CD14-positive monocyte (primary cell): ENCODE measurements at regions not wholly inside any gene's neighbourhood (a gene's known extent, or its start where the extent isn't known, plus 50 kb on each side); places are given as distances from the start of the nearest gene placed in this dataset.

Source experiments
- DNase-seq, 3 donors: peaks; one replicate each; pipeline ENCODE4 v3.0.0-alpha.2; 2011 to 2022
- H2AFZ ChIP-seq: 2 replicates; pipeline ENCODE4 v1.6.0; 2012; ENCODE audit warnings: mild to moderate bottlenecking, low read depth, low read length, inconsistent platforms; ENCODE audit not compliant: insufficient read depth, poor library complexity, severe bottlenecking
- H3K27ac ChIP-seq, 2 donors: 1 replicate in 1 of 2; 2 replicates in 1 of 2; pipeline ENCODE4 v1.5.1; 2012 to 2013; ENCODE audit warnings: low read length in 2 of 2, control low read depth in 1 of 2, inconsistent platforms in 1 of 2, low read depth in 1 of 2, mild to moderate bottlenecking in 1 of 2
- H3K27me3 ChIP-seq, 2 donors: one replicate each; pipeline versions ENCODE4 v1.6.0 to v1.6.1; 2011 to 2013; ENCODE audit warnings: low read length in 2 of 2; ENCODE audit not compliant: control insufficient read depth in 2 of 2, insufficient read depth in 2 of 2
- H3K36me3 ChIP-seq, 2 donors: replicated peaks in 1 of 2; 1 replicate in 1 of 2; 2 replicates in 1 of 2; pipeline versions ENCODE4 v1.5.1 to v1.6.1; 2012 to 2013; ENCODE audit warnings: low read length in 2 of 2, control low read depth in 1 of 2, inconsistent platforms in 1 of 2, mild to moderate bottlenecking in 1 of 2; ENCODE audit not compliant: insufficient read depth in 2 of 2, control insufficient read depth in 1 of 2
- H3K4me1 ChIP-seq, 2 donors: 1 replicate in 1 of 2; 2 replicates in 1 of 2; pipeline versions ENCODE4 v1.5.1 to v1.6.1; 2012 to 2013; ENCODE audit warnings: low read length in 2 of 2, control low read depth in 1 of 2, inconsistent platforms in 1 of 2, mild to moderate bottlenecking in 1 of 2, moderate library complexity in 1 of 2; ENCODE audit not compliant: insufficient read depth in 2 of 2, control insufficient read depth in 1 of 2
- H3K4me2 ChIP-seq: replicated peaks from 2 replicates; pipeline ENCODE3; 2012; ENCODE audit warnings: low read length, moderate library complexity, mild to moderate bottlenecking; ENCODE audit not compliant: poor library complexity, severe bottlenecking; ENCODE audit errors: extremely low read depth
- H3K4me3 ChIP-seq, 3 experiments: fragments of 200-600 bp in 1 of 3; sonication (generic) in 1 of 3; replicated peaks in 1 of 3; 1 replicate in 2 of 3; 2 replicates in 1 of 3; pipeline ENCODE4 v1.5.1; 2011 to 2013; ENCODE audit warnings: low read length in 3 of 3, mild to moderate bottlenecking in 3 of 3, control low read depth in 2 of 3, low read depth in 2 of 3, inconsistent platforms in 1 of 3, moderate library complexity in 1 of 3
- H3K79me2 ChIP-seq: 2 replicates; pipeline ENCODE4 v1.6.0; 2012; ENCODE audit warnings: mild to moderate bottlenecking, control low read depth, inconsistent platforms, low read length, moderate library complexity; ENCODE audit not compliant: insufficient read depth
- H3K9ac ChIP-seq: 2 replicates; pipeline ENCODE4 v1.6.0; 2017; ENCODE audit warnings: low read length, mild to moderate bottlenecking; ENCODE audit not compliant: insufficient read depth, poor library complexity, severe bottlenecking
- H3K9me3 ChIP-seq, 2 donors: replicated peaks in 1 of 2; 1 replicate in 1 of 2; 2 replicates in 1 of 2; pipeline versions ENCODE4 v1.5.1 to v1.6.1; 2012 to 2013; ENCODE audit warnings: low read length in 2 of 2, control low read depth in 1 of 2; ENCODE audit not compliant: control insufficient read depth in 1 of 2, insufficient read depth in 1 of 2
- H4K20me1 ChIP-seq: 2 replicates; pipeline ENCODE4 v1.6.0; 2012; ENCODE audit warnings: mild to moderate bottlenecking, low read length, control low read depth, moderate library complexity; ENCODE audit not compliant: insufficient read depth
- H3K27ac Mint-ChIP-seq, 7 donors: one replicate each; pipeline ENCODE4 v1.8.0; 2020; ENCODE audit warnings: mild to moderate bottlenecking in 7 of 7, mixed read lengths in 7 of 7, moderate library complexity in 6 of 7, inconsistent platforms in 2 of 7
- H3K27me3 Mint-ChIP-seq, 3 donors: one replicate each; pipeline ENCODE4 v1.8.0; 2021 to 2022; ENCODE audit warnings: low read depth in 3 of 3, mild to moderate bottlenecking in 3 of 3, mixed read lengths in 3 of 3, moderate library complexity in 3 of 3, inconsistent platforms in 1 of 3
- H3K36me3 Mint-ChIP-seq, 2 donors: one replicate each; pipeline ENCODE4 v1.8.0; 2020; ENCODE audit warnings: mixed read lengths in 2 of 2, inconsistent platforms in 1 of 2, mild to moderate bottlenecking in 1 of 2
- H3K4me1 Mint-ChIP-seq: one replicate; pipeline ENCODE4 v1.8.0; 2020; ENCODE audit warnings: mild to moderate bottlenecking, mixed read lengths
- H3K4me3 Mint-ChIP-seq, 2 donors: one replicate each; pipeline ENCODE4 v1.8.0; 2020; ENCODE audit warnings: mild to moderate bottlenecking in 2 of 2, mixed read lengths in 2 of 2, moderate library complexity in 1 of 2
- H3K9me3 Mint-ChIP-seq, 7 donors: one replicate each; pipeline ENCODE4 v1.8.0; 2020 to 2022; ENCODE audit warnings: mixed read lengths in 7 of 7, mild to moderate bottlenecking in 6 of 7, moderate library complexity in 6 of 7, inconsistent platforms in 2 of 7
- CTCF ChIP-seq: fragments of 200-600 bp; IDR thresholded peaks from one replicate; pipeline ENCODE4 v1.8.0; 2022; ENCODE audit warnings: antibody characterized with exemption, mild to moderate bottlenecking
- whole genome bisulfite sequencing: methylation state at CpG from one replicate; pipeline ENCODE4 v1.1.5; 2013; ENCODE audit warnings: missing lambda C conversion rate; ENCODE audit not compliant: insufficient coverage; 5-methylcytosine and 5-hydroxymethylcytosine counted together
- intact Hi-C, 2 donors: fragments of 100-400 bp; cut with micrococcal nuclease; formaldehyde crosslinking; loops; one replicate each; pipeline versions ENCODE4 v1.15.0 to v1.15.1; 2023

GRCh38 chr15:70517194-70517590 is 246.2 kb downstream of the UACA start:
- H3K27me3 ChIP-seq = no peaks in the 10 kb centered on the region

GRCh38 chr15:70516408-70517193 is 246.8 kb downstream of the UACA start:
- no peak for DNase-seq
- Mint-ChIP-seq H3K36me3 (peaks cover 0 to 6% of the 10 kb centered on the region in 2 donors), H3K27me3 (peaks cover 2 to 10% (median 10%) of the 10 kb centered on the region in 3 donors), H3K4me3 (no peak overlapping the region), H3K9me3 (peaks cover 0 to 3% (median 0%) of the 10 kb centered on the region in 7 donors), H3K4me1 (peaks cover 22% of the 10 kb centered on the region), H3K27ac (no peak overlapping the region)
- H3K79me2 ChIP-seq = no peaks in the 10 kb centered on the region
- H3K27me3 ChIP-seq = no peaks in the 10 kb centered on the region
- H3K9ac ChIP-seq = no peak overlapping the region
- intact Hi-C loops = loop anchor here in 1 of 2 donors (10.0 kb wide), 1 partner anchor 852 kb away; no protein-coding TSS in a partner anchor
- no peak overlapping the region for H2AFZ ChIP-seq
- no peak overlapping the region for H3K27ac ChIP-seq
- no peaks in the 10 kb centered on the region for H4K20me1 ChIP-seq
- H3K4me1 ChIP-seq = peaks cover 0 to 5% of the 10 kb centered on the region in 2 donors
- no peaks in the 10 kb centered on the region for H3K9me3 ChIP-seq
- H3K36me3 ChIP-seq = no peaks in the 10 kb centered on the region
- no peak overlapping the region for H3K4me3 ChIP-seq
- TF ChIP-seq CTCF = no peak
- no peak overlapping the region for H3K4me2 ChIP-seq
- 93% methylated on average over 4 of the region's 6 CpGs for WGBS

More at GRCh38 chr15:70517194-70517590, 246.2 kb downstream of the UACA start:
- Histone ChIP-seq H3K79me2 (no peaks in the 10 kb centered on the region), H3K4me2 (no peak overlapping the region), H3K4me1 (peaks cover 0 to 5% of the 10 kb centered on the region in 2 donors), H4K20me1 (no peaks in the 10 kb centered on the region), H3K9ac (no peak overlapping the region), H3K36me3 (no peaks in the 10 kb centered on the region), H2AFZ (no peak overlapping the region), H3K27ac (no peak overlapping the region), H3K4me3 (no peak overlapping the region), H3K9me3 (no peaks in the 10 kb centered on the region)
- no peak for DNase-seq
- H3K27ac Mint-ChIP-seq = peak overlapping the region in 1 of 7 donors; percentile 28
- peaks cover 0 to 6% of the 10 kb centered on the region in 2 donors for H3K36me3 Mint-ChIP-seq
- TF ChIP-seq CTCF = no peak
- intact Hi-C loops = loop anchor here in 1 of 2 donors (10.0 kb wide), 1 partner anchor 852 kb away; no protein-coding TSS in a partner anchor
- WGBS = 89% methylated on average over 6 of the region's 10 CpGs
- H3K4me1 Mint-ChIP-seq = peaks cover 19% of the 10 kb centered on the region
- H3K4me3 Mint-ChIP-seq = no peak overlapping the region
- H3K27me3 Mint-ChIP-seq = peaks cover 2 to 10% (median 9%) of the 10 kb centered on the region in 3 donors
- H3K9me3 Mint-ChIP-seq = no peaks in the 10 kb centered on the region
